ENCODE measurements at regions not wholly inside any gene's neighbourhood (a gene's known extent, or its start where the extent isn't known, plus 50 kb on each side); places are given as distances from the start of the nearest gene placed in this dataset.

DNA sequence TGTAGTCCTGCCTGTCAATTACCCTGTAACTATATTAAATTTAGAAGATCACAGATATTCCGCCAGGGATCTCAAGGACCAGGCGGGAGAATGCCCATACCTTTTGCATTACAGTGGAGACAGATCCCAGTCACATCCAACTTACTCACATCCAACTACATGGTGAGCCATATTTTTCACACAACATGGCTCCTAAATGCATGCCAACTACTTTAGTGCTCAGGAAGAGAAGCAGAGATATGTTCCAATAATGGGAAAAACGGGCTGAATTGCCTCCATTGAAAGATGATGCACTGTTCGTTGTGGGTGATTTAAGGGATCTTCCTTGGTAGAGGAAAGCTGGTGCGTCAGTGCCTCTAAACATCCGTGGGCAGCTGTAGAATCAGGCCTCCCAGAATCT is 304.5 kb downstream of the CD83 start:
- Histone ChIP-seq H3K27ac (replicated peaks) (no peak overlapping the region), H3K4me3 (replicated peaks; ENCODE audit: insufficient read depth, low read length) (no peak overlapping the region), H3K27me3 (ENCODE audit: insufficient read depth, poor library complexity, severe bottlenecking) (no peaks in the 10 kb centered on the region)
- no peak for TF ChIP-seq POLR2AphosphoS5 (IDR thresholded peaks at IDR 0.05; ENCODE audit: low read depth)
- no peak for TF ChIP-seq SPI1 (IDR thresholded peaks at IDR 0.05; ENCODE audit: borderline replicate concordance, low read depth)
- TF ChIP-seq REST (IDR thresholded peaks at IDR 0.05; ENCODE audit: insufficient replicate concordance, low read depth) = no peak
- no peak for TF ChIP-seq GABPA (IDR thresholded peaks at IDR 0.05; ENCODE audit: low read depth)
- TF ChIP-seq CTCF (IDR thresholded peaks at IDR 0.05; ENCODE audit: insufficient read depth, low read length) = no peak
- no peak for DNase-seq (ENCODE audit: low read depth in 1 of 2, low spot score in 1 of 2)

- no peaks in the 10 kb centered on the region for H3K27me3 ChIP-seq (ENCODE audit: insufficient read depth, poor library complexity, severe bottlenecking)
- TF ChIP-seq CTCF (IDR thresholded peaks at IDR 0.05; ENCODE audit: insufficient read depth, low read length) (no peak), SPI1 (IDR thresholded peaks at IDR 0.05; ENCODE audit: borderline replicate concordance, low read depth) (no peak), POLR2AphosphoS5 (IDR thresholded peaks at IDR 0.05; ENCODE audit: low read depth) (no peak), REST (IDR thresholded peaks at IDR 0.05; ENCODE audit: insufficient replicate concordance, low read depth) (no peak), GABPA (IDR thresholded peaks at IDR 0.05; ENCODE audit: low read depth) (no peak)
- no peak for DNase-seq (ENCODE audit: low read depth in 1 of 2, low spot score in 1 of 2)
Observed at GRCh38 chr6:14422917-14423316, 305.3 kb downstream of the CD83 start.

DNA sequence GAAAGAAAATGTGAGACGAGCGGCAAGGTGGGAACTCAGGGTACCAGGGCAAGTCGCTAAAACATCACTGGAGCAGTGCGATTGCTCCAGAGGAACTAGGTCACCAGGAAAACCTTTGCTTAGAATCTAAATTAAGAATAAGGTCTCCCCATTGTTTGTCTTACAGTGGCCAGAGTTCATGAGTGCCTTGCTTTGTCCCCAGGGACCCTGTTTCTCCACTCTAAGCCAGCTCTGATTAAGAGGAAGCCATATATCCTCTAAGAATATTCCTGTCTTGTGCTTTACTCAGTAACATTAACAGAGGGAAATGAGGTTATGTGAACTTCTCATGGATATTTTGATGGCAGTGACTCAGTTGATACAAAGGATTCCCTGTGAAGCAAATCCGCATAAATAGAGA is 305.8 kb downstream of the CD83 start:
- no peak for DNase-seq (ENCODE audit: low read depth in 1 of 2, low spot score in 1 of 2)
- Histone ChIP-seq H3K27me3 (ENCODE audit: insufficient read depth, poor library complexity, severe bottlenecking) (no peaks in the 10 kb centered on the region), H3K27ac (replicated peaks) (no peak overlapping the region), H3K4me3 (replicated peaks; ENCODE audit: insufficient read depth, low read length) (no peak overlapping the region)
- TF ChIP-seq REST (IDR thresholded peaks at IDR 0.05; ENCODE audit: insufficient replicate concordance, low read depth) = no peak

More at GRCh38 chr6:14422917-14423316, 305.3 kb downstream of the CD83 start:
- no peak overlapping the region for H3K27ac ChIP-seq (replicated peaks)
- no peak overlapping the region for H3K4me3 ChIP-seq (replicated peaks; ENCODE audit: insufficient read depth, low read length)

GRCh38 chr6:14423955-14424354 is 306.4 kb downstream of the CD83 start:
- no peak overlapping the region for H3K27ac ChIP-seq (replicated peaks)
- DNase-seq (ENCODE audit: low read depth in 1 of 2, low spot score in 1 of 2) = no peak
- no peak overlapping the region for H3K4me3 ChIP-seq (replicated peaks; ENCODE audit: insufficient read depth, low read length)
- TF ChIP-seq POLR2AphosphoS5 (IDR thresholded peaks at IDR 0.05; ENCODE audit: low read depth) (no peak), GABPA (IDR thresholded peaks at IDR 0.05; ENCODE audit: low read depth) (no peak), CTCF (IDR thresholded peaks at IDR 0.05; ENCODE audit: insufficient read depth, low read length) (no peak)
- no peaks in the 10 kb centered on the region for H3K27me3 ChIP-seq (ENCODE audit: insufficient read depth, poor library complexity, severe bottlenecking)

Data from HL-60 (cell line).